RCC 7860 (cell line): ENCODE measurements at regions not wholly inside any gene's neighbourhood (a gene's known extent, or its start where the extent isn't known, plus 50 kb on each side); places are given as distances from the start of the nearest gene placed in this dataset.

Experiments
- DNase-seq: peaks from one replicate; pipeline ENCODE4 v3.0.0-alpha.2; 2015; ENCODE audit warnings: low spot score
- FAIRE-seq: peaks from 2 replicates; lab custom pipeline; 2012; peaks lifted over from hg19 to GRCh38; lab: Jason Lieb, UNC

GRCh38 chr12:115659422-115659821, 618.1 kb downstream of the MED13L start:
- no peak for DNase-seq
- no peak for FAIRE-seq

GRCh38 chr12:115657081-115658013, 620.1 kb downstream of the MED13L start:
- no peak for DNase-seq
- FAIRE-seq, result no peak

- DNase-seq, result no peak
- FAIRE-seq, result no peak
These were observed 627.5 kb downstream of the MED13L start for GRCh38 chr12:115650026-115650425.

GRCh38 chr12:115648463-115648862, 629.0 kb downstream of the MED13L start:
- DNase-seq (no peak), FAIRE-seq (no peak)

GRCh38 chr12:115646210-115646609, 631.3 kb downstream of the MED13L start:
- DNase-seq, result no peak
- FAIRE-seq, result no peak

- no peak for FAIRE-seq
- no peak for DNase-seq
These were observed 636.6 kb downstream of the MED13L start for GRCh38 chr12:115640929-115641328.

GRCh38 chr12:115639648-115640012, 637.9 kb downstream of the MED13L start:
- no peak for FAIRE-seq
- no peak for DNase-seq

GRCh38 chr12:115638733-115639647, 638.5 kb downstream of the MED13L start:
- FAIRE-seq (no peak), DNase-seq (no peak)

GRCh38 chr12:115636546-115636945, 640.9 kb downstream of the MED13L start:
- FAIRE-seq, result no peak
- DNase-seq, result no peak

- no peak for FAIRE-seq
- no peak for DNase-seq
These were observed 645.2 kb downstream of the MED13L start for GRCh38 chr12:115632308-115632707.

GRCh38 chr12:115630136-115630535, 647.4 kb downstream of the MED13L start:
- no peak for FAIRE-seq
- no peak for DNase-seq

GRCh38 chr12:115626210-115626609, 651.3 kb downstream of the MED13L start:
- FAIRE-seq (no peak), DNase-seq (no peak)

GRCh38 chr12:115623764-115624334, 653.6 kb downstream of the MED13L start:
- FAIRE-seq (no peak), DNase-seq (no peak)

GRCh38 chr12:115623275-115623674, 654.2 kb downstream of the MED13L start:
- FAIRE-seq (no peak), DNase-seq (no peak)

- DNase-seq, result no peak
- no peak for FAIRE-seq
These were observed 656.7 kb downstream of the MED13L start for GRCh38 chr12:115620816-115621215.

- no peak for DNase-seq
- no peak for FAIRE-seq
These were observed 657.6 kb downstream of the MED13L start for GRCh38 chr12:115619889-115620288.

- DNase-seq (no peak), FAIRE-seq (no peak)
These were observed 658.4 kb downstream of the MED13L start for GRCh38 chr12:115619061-115619460.

GRCh38 chr12:115618105-115618504, 659.4 kb downstream of the MED13L start:
- no peak for FAIRE-seq

GRCh38 chr12:115617391-115617790, 660.1 kb downstream of the MED13L start:
- no peak for DNase-seq
- FAIRE-seq, result no peak

More at GRCh38 chr12:115618105-115618504, 659.4 kb downstream of the MED13L start:
- no peak for DNase-seq

- FAIRE-seq (no peak), DNase-seq (no peak)
These were observed 666.0 kb downstream of the MED13L start for GRCh38 chr12:115611477-115611876.

GRCh38 chr12:115609347-115609746, 668.1 kb downstream of the MED13L start:
- DNase-seq (no peak), FAIRE-seq (no peak)
